H1 (cell line): ENCODE measurements at regions not wholly inside any gene's neighbourhood (a gene's known extent, or its start where the extent isn't known, plus 50 kb on each side); places are given as distances from the start of the nearest gene placed in this dataset.

ENCODE experiments used
- CTCF ChIA-PET: fragments of 300-600 bp; sonication (Branson Sonifier 250); formaldehyde crosslinking; loops from one replicate; lab custom pipeline; 2021; ENCODE audit not compliant: partially characterized antibody; lab: Charles Lee
- POLR2A ChIA-PET: fragments of 300-600 bp; sonication (Branson Sonifier 250); formaldehyde crosslinking; loops from one replicate; lab custom pipeline; 2021; ENCODE audit warnings: inconsistent platforms; ENCODE audit not compliant: partially characterized antibody; lab: Charles Lee
- DNase-seq, 2 experiments: peaks; one replicate each; pipeline versions ENCODE4 v3.0.0 to v3.0.0-alpha.2; 2010 to 2022; ENCODE audit warnings: low spot score in 2 of 2, low read depth in 1 of 2, mixed read lengths in 1 of 2
- FAIRE-seq: peaks from 2 replicates; lab custom pipeline; 2011; peaks lifted over from hg19 to GRCh38; lab: Jason Lieb, UNC
- H2AFZ ChIP-seq: 2 replicates; pipeline ENCODE4 v1.8.1; 2012; ENCODE audit warnings: low read length, inconsistent platforms
- H2AK5ac ChIP-seq: 2 replicates; pipeline ENCODE4 v1.6.1; 2013; ENCODE audit warnings: low read depth, low read length
- H2BK120ac ChIP-seq: replicated peaks from 2 replicates; pipeline ENCODE3; 2013; ENCODE audit warnings: low read depth, low read length, inconsistent platforms
- H2BK12ac ChIP-seq: 2 replicates; pipeline ENCODE4 v1.6.1; 2013; ENCODE audit warnings: low read depth, low read length
- H2BK15ac ChIP-seq: 2 replicates; pipeline ENCODE4 v1.6.1; 2013; ENCODE audit warnings: low read length
- H2BK20ac ChIP-seq: 2 replicates; pipeline ENCODE4 v1.6.1; 2013; ENCODE audit warnings: low read length
- H2BK5ac ChIP-seq: 2 replicates; pipeline ENCODE4 v1.6.1; 2013; ENCODE audit warnings: low read depth, low read length
- H3K14ac ChIP-seq: 2 replicates; pipeline ENCODE4 v1.6.1; 2013; ENCODE audit warnings: inconsistent platforms; ENCODE audit not compliant: insufficient read length
- H3K18ac ChIP-seq: 2 replicates; pipeline ENCODE4 v1.6.1; 2013; ENCODE audit warnings: low read length; ENCODE audit errors: extremely low read depth
- H3K23ac ChIP-seq: 2 replicates; pipeline ENCODE4 v1.6.1; 2013; ENCODE audit warnings: inconsistent platforms; ENCODE audit not compliant: insufficient read length
- H3K23me2 ChIP-seq: 2 replicates; pipeline ENCODE4 v1.6.1; 2013; ENCODE audit warnings: low read depth, low read length
- H3K27ac ChIP-seq: 2 replicates; pipeline ENCODE4 v1.6.1; 2011; ENCODE audit warnings: low read depth, low read length, inconsistent platforms
- H3K27me3 ChIP-seq, 4 experiments: replicated peaks in 1 of 4; 1 replicate in 1 of 4; 2 replicates in 3 of 4; pipeline versions ENCODE4 v1.6.1 to v1.8.1; 2011 to 2013; ENCODE audit warnings: low read length in 3 of 4, mild to moderate bottlenecking in 3 of 4, inconsistent platforms in 2 of 4, mixed read lengths in 2 of 4, moderate library complexity in 1 of 4; ENCODE audit not compliant: control insufficient read depth in 3 of 4, insufficient read depth in 3 of 4; ENCODE audit errors: extremely low read depth in 1 of 4
- H3K36me3 ChIP-seq, 4 experiments: 2 replicates each; pipeline versions ENCODE4 v1.6.1 to v1.8.1; 2011 to 2013; ENCODE audit warnings: mild to moderate bottlenecking in 4 of 4, low read length in 3 of 4, moderate library complexity in 2 of 4, control low read depth in 1 of 4, inconsistent platforms in 1 of 4; ENCODE audit not compliant: insufficient read depth in 4 of 4, control insufficient read depth in 2 of 4
- H3K4ac ChIP-seq: replicated peaks from 2 replicates; pipeline ENCODE3; 2013; ENCODE audit warnings: low read length, low read depth, mixed read lengths, inconsistent platforms; ENCODE audit not compliant: insufficient read length
- H3K4me1 ChIP-seq, 4 experiments: replicated peaks in 1 of 4; 1 replicate in 1 of 4; 2 replicates in 3 of 4; pipeline versions ENCODE4 v1.6.1 to v1.8.1; 2011 to 2013; ENCODE audit warnings: low read length in 3 of 4, inconsistent platforms in 2 of 4, mixed read lengths in 1 of 4; ENCODE audit not compliant: insufficient read depth in 4 of 4, control insufficient read depth in 3 of 4
- H3K4me2 ChIP-seq, 2 experiments: 2 replicates each; pipeline versions ENCODE4 v1.6.1 to v1.8.1; 2011 to 2013; ENCODE audit warnings: low read depth in 2 of 2, low read length in 2 of 2, control low read depth in 1 of 2, inconsistent platforms in 1 of 2, mild to moderate bottlenecking in 1 of 2; ENCODE audit not compliant: insufficient read depth in 1 of 2
- H3K4me3 ChIP-seq, 4 experiments: fragments of 200-600, 300-600 bp in 1 of 4; sonication (generic), shearing (Covaris generic), sonication (Bioruptor Twin) in 1 of 4; 2 replicates each; pipeline versions ENCODE4 v1.5.1 to v1.8.1; 2011 to 2016; ENCODE audit warnings: low read length in 4 of 4, low read depth in 3 of 4, control low read depth in 2 of 4, inconsistent platforms in 2 of 4, mild to moderate bottlenecking in 2 of 4, mixed read lengths in 1 of 4, moderate library complexity in 1 of 4; ENCODE audit not compliant: insufficient read depth in 2 of 4; ENCODE audit errors: extremely low read depth in 1 of 4
- H3K56ac ChIP-seq: replicated peaks from 2 replicates; pipeline ENCODE3; 2013; ENCODE audit warnings: low read depth, mild to moderate bottlenecking, mixed read lengths, low read length, inconsistent platforms; ENCODE audit not compliant: insufficient read length
- H3K79me1 ChIP-seq: 2 replicates; pipeline ENCODE4 v1.6.1; 2013; ENCODE audit warnings: low read depth, low read length, control low read depth
- H3K79me2 ChIP-seq, 2 experiments: 2 replicates each; pipeline versions ENCODE4 v1.6.1 to v1.8.1; 2012 to 2013; ENCODE audit warnings: low read length in 2 of 2, mild to moderate bottlenecking in 2 of 2, inconsistent platforms in 1 of 2; ENCODE audit not compliant: insufficient read depth in 2 of 2, control insufficient read depth in 1 of 2
- H3K9ac ChIP-seq, 4 experiments: replicated peaks in 1 of 4; 1 replicate in 1 of 4; 2 replicates in 3 of 4; pipeline versions ENCODE4 v1.6.1 to v1.8.1; 2011 to 2013; ENCODE audit warnings: low read depth in 3 of 4, low read length in 3 of 4, control low read depth in 2 of 4, mild to moderate bottlenecking in 2 of 4, moderate library complexity in 2 of 4, inconsistent platforms in 1 of 4; ENCODE audit errors: extremely low read depth in 1 of 4
- H3K9me3 ChIP-seq, 2 experiments: 2 replicates each; pipeline versions ENCODE4 v1.6.1 to v1.8.1; 2012 to 2013; ENCODE audit warnings: mild to moderate bottlenecking in 2 of 2, moderate library complexity in 2 of 2, control low read depth in 1 of 2, inconsistent platforms in 1 of 2, low read depth in 1 of 2, low read length in 1 of 2, mixed read lengths in 1 of 2; ENCODE audit not compliant: insufficient read depth in 2 of 2
- H4K20me1 ChIP-seq, 2 experiments: replicated peaks in 1 of 2; 2 replicates each; pipeline versions ENCODE3 to v1.8.1; 2011 to 2013; ENCODE audit warnings: inconsistent platforms in 2 of 2, low read length in 2 of 2, mild to moderate bottlenecking in 1 of 2; ENCODE audit not compliant: insufficient read depth in 2 of 2, control insufficient read depth in 1 of 2
- H4K5ac ChIP-seq: 2 replicates; pipeline ENCODE4 v1.6.1; 2013; ENCODE audit warnings: low read length, low read depth, mixed read lengths, inconsistent platforms; ENCODE audit not compliant: insufficient read length
- H4K8ac ChIP-seq: 2 replicates; pipeline ENCODE4 v1.8.0; 2013; ENCODE audit warnings: mild to moderate bottlenecking, moderate library complexity, low read length, inconsistent platforms; ENCODE audit not compliant: insufficient read depth; ENCODE audit errors: extremely low read depth
- H4K91ac ChIP-seq: replicated peaks from 2 replicates; pipeline ENCODE3; 2013; ENCODE audit warnings: low read length, mixed read lengths, inconsistent platforms; ENCODE audit not compliant: insufficient read length
- CBX5 ChIP-seq: fragments of 300-800, 300-1000 bp; sonication (generic); IDR thresholded peaks from 2 replicates; pipeline ENCODE4 v1.7.1; 2016; ENCODE audit warnings: antibody characterized with exemption, low read length, low read depth
- E2F6 ChIP-seq: IDR thresholded peaks from 2 replicates; pipeline ENCODE4 v1.6.1; 2012; ENCODE audit warnings: inconsistent platforms
- HDAC6 ChIP-seq: IDR thresholded peaks from one replicate; pipeline ENCODE4 v1.7.1; 2012; ENCODE audit warnings: low read depth, mild to moderate bottlenecking, inconsistent platforms, low read length, moderate library complexity
- NANOG ChIP-seq: IDR thresholded peaks from 2 replicates; pipeline ENCODE4 v1.6.1; 2011; ENCODE audit warnings: low read length, low read depth, mild to moderate bottlenecking, inconsistent platforms; ENCODE audit not compliant: insufficient read depth, poor library complexity, severe bottlenecking
- NRF1 ChIP-seq: IDR thresholded peaks from 2 replicates; pipeline ENCODE4 v1.6.1; 2011; ENCODE audit warnings: mild to moderate bottlenecking, low read depth, low read length, improper control_type of control experiment
- PHF8 ChIP-seq: fragments of 200-600 bp; sonication (generic); conservative IDR thresholded peaks from 2 replicates; pipeline ENCODE4 v1.7.1; 2012; ENCODE audit warnings: low read depth, mild to moderate bottlenecking, inconsistent platforms, low read length, moderate library complexity
- RFX5 ChIP-seq: IDR thresholded peaks from 2 replicates; pipeline ENCODE4 v1.6.1; 2011; ENCODE audit warnings: low read depth, low read length, improper control_type of control experiment, borderline replicate concordance
- SP2 ChIP-seq: IDR thresholded peaks from 2 replicates; pipeline ENCODE4 v1.6.1; 2012; ENCODE audit warnings: mild to moderate bottlenecking, low read length, inconsistent platforms
- SUZ12 ChIP-seq: fragments of 200-600 bp; sonication (generic); IDR thresholded peaks from 2 replicates; pipeline ENCODE4 v1.6.1; 2012; ENCODE audit warnings: mild to moderate bottlenecking, inconsistent platforms, low read length, moderate library complexity, mixed read lengths
- TAF1 ChIP-seq: IDR thresholded peaks from 2 replicates; pipeline ENCODE4 v1.6.1; 2011; ENCODE audit warnings: mild to moderate bottlenecking, low read depth, low read length
- WGBS, 2 experiments: shearing (Covaris generic) in 1 of 2; methylation state at CpG; one replicate each; pipeline versions ENCODE4 v1.1.6 to v1.1.7; 2013 to 2015; ENCODE audit warnings: low lambda C conversion rate in 2 of 2, mixed read lengths in 2 of 2, inconsistent platforms in 1 of 2, low coverage in 1 of 2, missing lambda C conversion rate in 1 of 2; ENCODE audit not compliant: insufficient replicate concordance in 2 of 2, insufficient coverage in 1 of 2, insufficient read length in 1 of 2; ENCODE audit errors: extremely low coverage in 1 of 2, missing lambda C conversion rate in 1 of 2; 5-methylcytosine and 5-hydroxymethylcytosine counted together

GRCh38 chr6:43950051-43950605, 177.1 kb downstream of the MRPL14 start:
- no peak overlapping the region for H4K8ac ChIP-seq
- FAIRE-seq (no peak), DNase-seq (peak in 1 of 2 experiments; percentile 32)
- H2BK12ac ChIP-seq: no peak overlapping the region
- H2BK5ac ChIP-seq: no peak overlapping the region
- H2AK5ac ChIP-seq: no peak overlapping the region
- no peaks in the 10 kb centered on the region for H3K23me2 ChIP-seq
- no peak overlapping the region for H3K9ac ChIP-seq
- no peaks in the 10 kb centered on the region for H3K27me3 ChIP-seq
- TF ChIP-seq HDAC6: no peak
- TF ChIP-seq E2F6: no peak
- TF ChIP-seq NRF1: no peak
- TF ChIP-seq CBX5: no peak
- TF ChIP-seq RFX5: no peak
- TF ChIP-seq NANOG: no peak
- no peak for TF ChIP-seq SP2
- TF ChIP-seq TAF1: no peak
- TF ChIP-seq SUZ12: no peak
- no peak for TF ChIP-seq PHF8
- no peak overlapping the region for H4K5ac ChIP-seq
- H2AFZ ChIP-seq: no peak overlapping the region
- CTCF ChIA-PET: interaction anchor here (0.8 to 13.3 kb wide), 38 partner anchors 12 to 294 kb away, joined by 3 to 142 read pairs (median 8); partner anchors contain the start of gene VEGFA
- H3K36me3 ChIP-seq: no peaks in the 10 kb centered on the region
- H3K56ac ChIP-seq: no peak overlapping the region
- H3K23ac ChIP-seq: no peak overlapping the region
- no peaks in the 10 kb centered on the region for H3K79me2 ChIP-seq
- no peak overlapping the region for H2BK20ac ChIP-seq
- H3K79me1 ChIP-seq: no peaks in the 10 kb centered on the region
- no peaks in the 10 kb centered on the region for H3K9me3 ChIP-seq
- H2BK15ac ChIP-seq: no peak overlapping the region
- 87% methylated on average over 11 of the region's 11 CpGs; no CpG with 5 or more reads in 1 of the 2 experiments for WGBS, 2 experiments
- no peak overlapping the region for H3K4me2 ChIP-seq
- POLR2A ChIA-PET: interaction anchor here (1.2 to 3.6 kb wide), 5 partner anchors 20 to 181 kb away, joined by 3 to 17 read pairs (median 8); partner anchors contain the start of gene VEGFA
- no peak overlapping the region for H3K18ac ChIP-seq
- H4K91ac ChIP-seq: no peak overlapping the region
- H3K4me1 ChIP-seq: peaks cover 0 to 5% (median 1%) of the 10 kb centered on the region in 4 experiments; a peak in 3 of 7 replicates
- H3K4ac ChIP-seq: no peak overlapping the region
- no peak overlapping the region for H3K27ac ChIP-seq
- H3K4me3 ChIP-seq: no peak overlapping the region
- H4K20me1 ChIP-seq: no peaks in the 10 kb centered on the region
- no peak overlapping the region for H3K14ac ChIP-seq
- H2BK120ac ChIP-seq: no peak overlapping the region
